ENCODE measurements at regions not wholly inside any gene's neighbourhood (a gene's known extent, or its start where the extent isn't known, plus 50 kb on each side); places are given as distances from the start of the nearest gene placed in this dataset.

GRCh38 chr2:62287282-62287681 lies 91.4 kb downstream of the B3GNT2 start:
- Histone ChIP-seq H3K9ac (ENCODE audit: low read length) (no peak overlapping the region), H3K9me3 (ENCODE audit: control insufficient read depth, insufficient read depth, low read depth, low read length) (peaks cover 41% of the 10 kb centered on the region), H3K36me3 (ENCODE audit: control insufficient read depth, insufficient read depth, low read length) (no peaks in the 10 kb centered on the region), H3K4me1 (ENCODE audit: control insufficient read depth, insufficient read depth, low read length) (peaks cover 2% of the 10 kb centered on the region; the same call in 1 of the 2 replicates), H3K27ac (ENCODE audit: low read depth, low read length) (no peak overlapping the region), H3K4me3 (ENCODE audit: low read depth, low read length) (no peak overlapping the region), H3K27me3 (ENCODE audit: control insufficient read depth, insufficient read depth, low read length) (no peaks in the 10 kb centered on the region)

- Histone ChIP-seq H3K36me3 (ENCODE audit: control insufficient read depth, insufficient read depth, low read length) (no peaks in the 10 kb centered on the region), H3K4me3 (ENCODE audit: low read depth, low read length) (no peak overlapping the region), H3K9me3 (ENCODE audit: control insufficient read depth, insufficient read depth, low read depth, low read length) (peaks cover 42% of the 10 kb centered on the region), H3K4me1 (ENCODE audit: control insufficient read depth, insufficient read depth, low read length) (peaks cover 2% of the 10 kb centered on the region; the same call in 1 of the 2 replicates), H3K27me3 (ENCODE audit: control insufficient read depth, insufficient read depth, low read length) (no peaks in the 10 kb centered on the region), H3K9ac (ENCODE audit: low read length) (no peak overlapping the region), H3K27ac (ENCODE audit: low read depth, low read length) (no peak overlapping the region)
Measured at GRCh38 chr2:62286089-62286785, 90.3 kb downstream of the B3GNT2 start.

DNA sequence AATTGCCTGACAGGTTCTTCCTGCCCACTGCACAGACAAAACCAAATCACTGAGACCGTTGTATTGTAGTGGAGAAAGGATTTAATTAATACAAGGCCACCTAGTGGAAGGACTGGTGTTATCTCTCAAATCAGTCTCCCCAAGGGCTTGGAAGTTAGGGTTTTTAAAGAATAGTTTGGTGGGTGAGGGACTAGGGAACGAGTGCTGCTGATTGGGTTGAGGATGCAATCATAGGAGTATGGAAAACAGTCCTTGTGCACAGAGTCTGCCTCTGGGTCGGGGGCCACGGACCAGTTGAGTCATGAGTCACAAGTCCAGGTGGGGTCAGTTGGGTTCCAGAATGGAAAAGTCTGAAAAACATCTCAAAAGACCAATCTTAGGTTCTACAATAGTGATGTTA lies 89.1 kb downstream of the B3GNT2 start:
- Histone ChIP-seq H3K4me3 (ENCODE audit: low read depth, low read length) (no peak overlapping the region), H3K27ac (ENCODE audit: low read depth, low read length) (no peak overlapping the region), H3K4me1 (ENCODE audit: control insufficient read depth, insufficient read depth, low read length) (no peaks in the 10 kb centered on the region; the same call in 1 of the 2 replicates), H3K9ac (ENCODE audit: low read length) (no peak overlapping the region), H3K9me3 (ENCODE audit: control insufficient read depth, insufficient read depth, low read depth, low read length) (peaks cover 45% of the 10 kb centered on the region), H3K36me3 (ENCODE audit: control insufficient read depth, insufficient read depth, low read length) (no peaks in the 10 kb centered on the region), H3K27me3 (ENCODE audit: control insufficient read depth, insufficient read depth, low read length) (no peaks in the 10 kb centered on the region)

- no peak overlapping the region for H3K4me3 ChIP-seq (ENCODE audit: low read depth, low read length)
- no peaks in the 10 kb centered on the region; the same call in 1 of the 2 replicates for H3K4me1 ChIP-seq (ENCODE audit: control insufficient read depth, insufficient read depth, low read length)
- no peak overlapping the region for H3K9ac ChIP-seq (ENCODE audit: low read length)
- H3K27me3 ChIP-seq (ENCODE audit: control insufficient read depth, insufficient read depth, low read length), result no peaks in the 10 kb centered on the region
- H3K9me3 ChIP-seq (ENCODE audit: control insufficient read depth, insufficient read depth, low read depth, low read length), result peaks cover 47% of the 10 kb centered on the region
- H3K27ac ChIP-seq (ENCODE audit: low read depth, low read length), result no peak overlapping the region
- no peaks in the 10 kb centered on the region for H3K36me3 ChIP-seq (ENCODE audit: control insufficient read depth, insufficient read depth, low read length)
Measured at GRCh38 chr2:62284471-62284870, 88.6 kb downstream of the B3GNT2 start.

DNA sequence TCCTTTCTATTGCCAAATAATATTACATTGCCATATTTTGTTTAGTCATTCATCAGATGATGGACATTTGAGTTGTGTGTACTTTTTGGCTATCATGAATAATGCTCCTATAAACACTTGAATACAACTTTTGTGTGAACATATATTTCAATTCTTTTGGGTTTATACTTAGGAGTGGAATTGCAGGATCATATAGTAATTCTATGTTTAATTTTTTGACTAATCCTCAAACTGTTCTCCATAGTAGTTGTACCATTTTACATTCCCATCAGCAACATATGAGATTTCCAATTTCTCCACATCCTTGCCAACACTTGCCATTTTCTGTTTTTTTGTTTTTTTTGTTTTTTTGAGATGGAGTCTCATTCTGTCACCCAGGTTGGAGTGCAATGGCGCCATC lies 87.2 kb downstream of the B3GNT2 start:
- Histone ChIP-seq H3K27ac (ENCODE audit: low read depth, low read length) (no peak overlapping the region), H3K4me1 (ENCODE audit: control insufficient read depth, insufficient read depth, low read length) (no peaks in the 10 kb centered on the region; the same call in 1 of the 2 replicates), H3K36me3 (ENCODE audit: control insufficient read depth, insufficient read depth, low read length) (no peaks in the 10 kb centered on the region), H3K27me3 (ENCODE audit: control insufficient read depth, insufficient read depth, low read length) (no peaks in the 10 kb centered on the region), H3K4me3 (ENCODE audit: low read depth, low read length) (no peak overlapping the region), H3K9ac (ENCODE audit: low read length) (no peak overlapping the region), H3K9me3 (ENCODE audit: control insufficient read depth, insufficient read depth, low read depth, low read length) (peaks cover 61% of the 10 kb centered on the region)

DNA sequence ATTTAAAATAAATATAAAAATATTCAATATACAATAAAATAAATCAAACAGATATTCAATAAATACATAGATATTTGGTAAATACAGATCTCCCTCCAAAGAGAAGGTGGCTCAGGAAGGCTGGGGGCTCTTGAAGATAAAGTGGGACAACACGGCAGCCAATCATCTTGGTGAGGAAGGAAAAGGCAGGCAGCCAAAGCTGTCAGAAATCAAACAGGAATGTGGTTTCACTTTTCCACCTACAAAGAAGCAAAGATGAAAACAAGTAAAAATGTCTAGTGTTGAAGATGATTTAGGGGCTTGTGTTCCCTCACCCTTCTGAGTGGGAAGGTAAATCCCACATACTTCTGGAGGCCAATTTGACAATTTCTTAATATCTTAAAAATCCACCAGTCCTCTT lies 85.7 kb downstream of the B3GNT2 start:
- no peaks in the 10 kb centered on the region for H3K27me3 ChIP-seq (ENCODE audit: control insufficient read depth, insufficient read depth, low read length)
- H3K4me3 ChIP-seq (ENCODE audit: low read depth, low read length), result no peak overlapping the region
- no peak overlapping the region for H3K9ac ChIP-seq (ENCODE audit: low read length)
- no peaks in the 10 kb centered on the region for H3K36me3 ChIP-seq (ENCODE audit: control insufficient read depth, insufficient read depth, low read length)
- H3K27ac ChIP-seq (ENCODE audit: low read depth, low read length), result no peak overlapping the region
- peaks cover 75% of the 10 kb centered on the region for H3K9me3 ChIP-seq (ENCODE audit: control insufficient read depth, insufficient read depth, low read depth, low read length)
- H3K4me1 ChIP-seq (ENCODE audit: control insufficient read depth, insufficient read depth, low read length), result no peaks in the 10 kb centered on the region

DNA sequence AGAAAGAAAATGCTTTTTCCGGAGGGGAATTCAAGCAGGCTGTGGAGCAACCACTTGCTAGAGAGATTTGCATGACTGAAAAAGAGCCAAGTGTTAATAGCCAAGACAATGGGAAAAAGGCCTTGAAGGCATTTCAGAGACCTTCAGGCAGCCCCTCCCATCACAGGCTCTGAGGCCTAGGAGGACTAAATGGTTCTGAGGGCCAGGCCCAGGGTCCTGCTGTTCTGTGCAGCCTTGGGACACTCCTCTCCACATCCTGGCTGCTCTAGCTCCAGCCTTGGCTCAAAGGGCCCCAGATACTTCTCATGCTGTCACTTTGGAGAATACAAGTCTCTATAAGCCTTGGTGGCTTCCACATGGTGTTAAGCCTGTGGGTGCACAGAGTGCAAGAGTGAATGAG lies 81.8 kb downstream of the B3GNT2 start:
- H3K4me1 ChIP-seq (ENCODE audit: control insufficient read depth, insufficient read depth, low read length), result no peaks in the 10 kb centered on the region
- H3K9ac ChIP-seq (ENCODE audit: low read length), result no peak overlapping the region
- H3K27ac ChIP-seq (ENCODE audit: low read depth, low read length), result no peak overlapping the region
- no peaks in the 10 kb centered on the region for H3K27me3 ChIP-seq (ENCODE audit: control insufficient read depth, insufficient read depth, low read length)
- peaks cover 57% of the 10 kb centered on the region for H3K9me3 ChIP-seq (ENCODE audit: control insufficient read depth, insufficient read depth, low read depth, low read length)
- no peak overlapping the region for H3K4me3 ChIP-seq (ENCODE audit: low read depth, low read length)
- H3K36me3 ChIP-seq (ENCODE audit: control insufficient read depth, insufficient read depth, low read length), result no peaks in the 10 kb centered on the region

All from HUES6 (cell line).